ENCODE measurements at regions not wholly inside any gene's neighbourhood (a gene's known extent, or its start where the extent isn't known, plus 50 kb on each side); places are given as distances from the start of the nearest gene placed in this dataset.

GRCh38 chr3:5428607-5429516 is 241.4 kb downstream of the EDEM1 start:
- DNase-seq (ENCODE audit: low spot score), result no peak

GRCh38 chr3:5429517-5429890 is 242.0 kb downstream of the EDEM1 start:
- DNase-seq (ENCODE audit: low spot score), result no peak

GRCh38 chr3:5430701-5431100 is 243.2 kb downstream of the EDEM1 start:
- no peak for DNase-seq (ENCODE audit: low spot score)

GRCh38 chr3:5431146-5431545 is 243.6 kb downstream of the EDEM1 start:
- no peak for DNase-seq (ENCODE audit: low spot score)

GRCh38 chr3:5431811-5432378 is 244.4 kb downstream of the EDEM1 start:
- DNase-seq (ENCODE audit: low spot score), result no peak

GRCh38 chr3:5437296-5437782 is 249.8 kb downstream of the EDEM1 start:
- no peak for DNase-seq (ENCODE audit: low spot score)

- DNase-seq (ENCODE audit: low spot score), result no peak
These were observed 250.3 kb downstream of the EDEM1 start for GRCh38 chr3:5437783-5438323.

GRCh38 chr3:5441401-5441800 is 253.9 kb downstream of the EDEM1 start:
- DNase-seq (ENCODE audit: low spot score), result no peak

GRCh38 chr3:5442106-5442785 is 254.7 kb downstream of the EDEM1 start:
- DNase-seq (ENCODE audit: low spot score), result no peak

- DNase-seq (ENCODE audit: low spot score), result no peak
These were observed 255.3 kb downstream of the EDEM1 start for GRCh38 chr3:5442786-5443138.

GRCh38 chr3:5444253-5444652 is 256.7 kb downstream of the EDEM1 start:
- DNase-seq (ENCODE audit: low spot score), result no peak

GRCh38 chr3:5445676-5446201 is 258.2 kb downstream of the EDEM1 start:
- DNase-seq (ENCODE audit: low spot score), result no peak

GRCh38 chr3:5448246-5448645 is 260.7 kb downstream of the EDEM1 start:
- no peak for DNase-seq (ENCODE audit: low spot score)

GRCh38 chr3:5448816-5449215 is 261.3 kb downstream of the EDEM1 start:
- DNase-seq (ENCODE audit: low spot score), result no peak

- no peak for DNase-seq (ENCODE audit: low spot score)
These were observed 268.7 kb downstream of the EDEM1 start for GRCh38 chr3:5456199-5456598.

- no peak for DNase-seq (ENCODE audit: low spot score)
These were observed 271.0 kb downstream of the EDEM1 start for GRCh38 chr3:5458526-5458925.

GRCh38 chr3:5462086-5462485 is 274.6 kb downstream of the EDEM1 start:
- DNase-seq (ENCODE audit: low spot score), result no peak

GRCh38 chr3:5463991-5464390 is 276.5 kb downstream of the EDEM1 start:
- DNase-seq (ENCODE audit: low spot score), result no peak

GRCh38 chr3:5464649-5465048 is 277.1 kb downstream of the EDEM1 start:
- no peak for DNase-seq (ENCODE audit: low spot score)

- no peak for DNase-seq (ENCODE audit: low spot score)
These were observed 277.7 kb downstream of the EDEM1 start for GRCh38 chr3:5465183-5465582.

- no peak for DNase-seq (ENCODE audit: low spot score)
These were observed 278.6 kb downstream of the EDEM1 start for GRCh38 chr3:5466065-5466464.

- DNase-seq (ENCODE audit: low spot score), result no peak
These were observed 279.2 kb downstream of the EDEM1 start for GRCh38 chr3:5466717-5467116.

GRCh38 chr3:5473471-5473870 is 286.0 kb downstream of the EDEM1 start:
- no peak for DNase-seq (ENCODE audit: low spot score)
